Activated naive CD4-positive, alpha-beta T cell (primary cell): ENCODE measurements at regions not wholly inside any gene's neighbourhood (a gene's known extent, or its start where the extent isn't known, plus 50 kb on each side); places are given as distances from the start of the nearest gene placed in this dataset.
"Not testable (repeated sequence)": the region's sequence is repeated elsewhere in the genome, so short reads cannot be mapped to it uniquely, and the experiment has no call there.

ENCODE experiments used
- DNase-seq, 4 experiments: peaks; one replicate each; lab custom pipeline; 2025; lab: John Stamatoyannopoulos, UW

- not testable (repeated sequence) for DNase-seq
These were observed 357.3 kb upstream of the WSB1 start for GRCh38 chr17:26936645-26937044.

GRCh38 chr17:26937750-26938322 is 356.1 kb upstream of the WSB1 start:
- DNase-seq: not testable (repeated sequence)

- not testable (repeated sequence) for DNase-seq
These were observed 354.2 kb upstream of the WSB1 start for GRCh38 chr17:26939755-26940154.

- DNase-seq: not testable (repeated sequence)
These were observed 353.3 kb upstream of the WSB1 start for GRCh38 chr17:26940587-26940986.

GRCh38 chr17:26962255-26963162 is 331.4 kb upstream of the WSB1 start:
- no peak for DNase-seq

- no peak for DNase-seq
These were observed 330.8 kb upstream of the WSB1 start for GRCh38 chr17:26963163-26963503.

GRCh38 chr17:26965898-26966624 is 327.9 kb upstream of the WSB1 start:
- not testable (repeated sequence) for DNase-seq

- not testable (repeated sequence) for DNase-seq
These were observed 327.2 kb upstream of the WSB1 start for GRCh38 chr17:26966625-26967179.

- DNase-seq: not testable (repeated sequence)
These were observed 312.0 kb upstream of the WSB1 start for GRCh38 chr17:26981845-26982425.

GRCh38 chr17:26982563-26982962 is 311.4 kb upstream of the WSB1 start:
- not testable (repeated sequence) for DNase-seq

GRCh38 chr17:26987851-26988250 is 306.1 kb upstream of the WSB1 start:
- DNase-seq: not testable (repeated sequence)

GRCh38 chr17:26994648-26995047 is 299.3 kb upstream of the WSB1 start:
- DNase-seq: not testable (repeated sequence)

GRCh38 chr17:26996146-26996916 is 297.6 kb upstream of the WSB1 start:
- not testable (repeated sequence) for DNase-seq

GRCh38 chr17:27007734-27008531 is 286.0 kb upstream of the WSB1 start:
- DNase-seq: not testable (repeated sequence)

- no peak for DNase-seq
These were observed 284.8 kb upstream of the WSB1 start for GRCh38 chr17:27009087-27009486.

- not testable (repeated sequence) for DNase-seq
These were observed 283.8 kb upstream of the WSB1 start for GRCh38 chr17:27010138-27010537.

GRCh38 chr17:27030552-27030951 is 263.4 kb upstream of the WSB1 start:
- not testable (repeated sequence) for DNase-seq

GRCh38 chr17:27038676-27039075 is 255.2 kb upstream of the WSB1 start:
- no peak for DNase-seq

- not testable (repeated sequence) for DNase-seq
These were observed 248.9 kb upstream of the WSB1 start for GRCh38 chr17:27045039-27045438.

GRCh38 chr17:27049104-27049784 is 244.7 kb upstream of the WSB1 start:
- no peak for DNase-seq
